ENCODE measurements at regions not wholly inside any gene's neighbourhood (a gene's known extent, or its start where the extent isn't known, plus 50 kb on each side); places are given as distances from the start of the nearest gene placed in this dataset.

GRCh38 chr3:13251166-13251903, 168.8 kb downstream of the NUP210 start:
- ChIA-PET RAD21 (ENCODE audit: unreplicated experiment) (no interaction called here), CTCF (interaction anchor here (0.6 to 0.9 kb wide), 2 partner anchors 49 to 1260 kb away, joined by 3 read pairs; no protein-coding TSS in a partner anchor), POLR2A (no interaction called here), SMC1A (ENCODE audit: uncharacterized antibody, unreplicated experiment) (no interaction called here)
- no peak overlapping the region for H3K27ac ChIP-seq (ENCODE audit: control insufficient read depth, insufficient read depth)
- ATAC-seq (no peak), DNase-seq (ENCODE audit: low read depth, low spot score) (no peak), FAIRE-seq (no peak)
- H3K9ac ChIP-seq (ENCODE audit: control insufficient read depth, insufficient read depth, low read length), result no peak overlapping the region
- H3K4me2 ChIP-seq (ENCODE audit: control insufficient read depth, insufficient read depth), result no peak overlapping the region
- H3K4me3 ChIP-seq, result no peak overlapping the region
- no peaks in the 10 kb centered on the region for H3K4me1 ChIP-seq (ENCODE audit: control insufficient read depth, insufficient read depth, low read length)
- no peaks in the 10 kb centered on the region for H3K79me2 ChIP-seq (ENCODE audit: control insufficient read depth, insufficient read depth, low read length)
- no peaks in the 10 kb centered on the region for H4K20me1 ChIP-seq (ENCODE audit: control insufficient read depth, insufficient read depth)
- H3K36me3 ChIP-seq (ENCODE audit: control insufficient read depth in 2 of 2, insufficient read depth in 2 of 2, low read length in 1 of 2), result no peaks in the 10 kb centered on the region
- H3K9me3 ChIP-seq (replicated peaks; ENCODE audit: control insufficient read depth, insufficient read depth, low read length), result no peaks in the 10 kb centered on the region
- H2AFZ ChIP-seq (ENCODE audit: control insufficient read depth, low read depth, low read length), result no peak overlapping the region
- BruUV-seq (replicated peaks), result no TSS peak
- intact Hi-C loops (cut with micrococcal nuclease; ENCODE audit: unreplicated experiment), result no loop called here
- 0% methylated on average over 4 of the region's 4 CpGs for WGBS (ENCODE audit: insufficient coverage, insufficient replicate concordance, low lambda C conversion rate, missing lambda C conversion rate)
- H3K27me3 ChIP-seq (replicated peaks in 1 of 2; ENCODE audit: control insufficient read depth in 2 of 2, insufficient read depth in 2 of 2, low read length in 1 of 2), result peaks cover 0 to 6% of the 10 kb centered on the region in 2 experiments; a peak in 3 of 4 replicates
- in situ Hi-C loops (cut with MboI), result no loop called here
- no peak for TF ChIP-seq TARDBP (IDR thresholded peaks at IDR 0.05; ENCODE audit: borderline replicate concordance)
- TF ChIP-seq ZNF24 (IDR thresholded peaks at IDR 0.05), result no peak
- TF ChIP-seq IRF3 (IDR thresholded peaks at IDR 0.05), result no peak
- TF ChIP-seq CREM (IDR thresholded peaks at IDR 0.05; ENCODE audit: low read depth), result no peak
- TF ChIP-seq, protein P1, sequence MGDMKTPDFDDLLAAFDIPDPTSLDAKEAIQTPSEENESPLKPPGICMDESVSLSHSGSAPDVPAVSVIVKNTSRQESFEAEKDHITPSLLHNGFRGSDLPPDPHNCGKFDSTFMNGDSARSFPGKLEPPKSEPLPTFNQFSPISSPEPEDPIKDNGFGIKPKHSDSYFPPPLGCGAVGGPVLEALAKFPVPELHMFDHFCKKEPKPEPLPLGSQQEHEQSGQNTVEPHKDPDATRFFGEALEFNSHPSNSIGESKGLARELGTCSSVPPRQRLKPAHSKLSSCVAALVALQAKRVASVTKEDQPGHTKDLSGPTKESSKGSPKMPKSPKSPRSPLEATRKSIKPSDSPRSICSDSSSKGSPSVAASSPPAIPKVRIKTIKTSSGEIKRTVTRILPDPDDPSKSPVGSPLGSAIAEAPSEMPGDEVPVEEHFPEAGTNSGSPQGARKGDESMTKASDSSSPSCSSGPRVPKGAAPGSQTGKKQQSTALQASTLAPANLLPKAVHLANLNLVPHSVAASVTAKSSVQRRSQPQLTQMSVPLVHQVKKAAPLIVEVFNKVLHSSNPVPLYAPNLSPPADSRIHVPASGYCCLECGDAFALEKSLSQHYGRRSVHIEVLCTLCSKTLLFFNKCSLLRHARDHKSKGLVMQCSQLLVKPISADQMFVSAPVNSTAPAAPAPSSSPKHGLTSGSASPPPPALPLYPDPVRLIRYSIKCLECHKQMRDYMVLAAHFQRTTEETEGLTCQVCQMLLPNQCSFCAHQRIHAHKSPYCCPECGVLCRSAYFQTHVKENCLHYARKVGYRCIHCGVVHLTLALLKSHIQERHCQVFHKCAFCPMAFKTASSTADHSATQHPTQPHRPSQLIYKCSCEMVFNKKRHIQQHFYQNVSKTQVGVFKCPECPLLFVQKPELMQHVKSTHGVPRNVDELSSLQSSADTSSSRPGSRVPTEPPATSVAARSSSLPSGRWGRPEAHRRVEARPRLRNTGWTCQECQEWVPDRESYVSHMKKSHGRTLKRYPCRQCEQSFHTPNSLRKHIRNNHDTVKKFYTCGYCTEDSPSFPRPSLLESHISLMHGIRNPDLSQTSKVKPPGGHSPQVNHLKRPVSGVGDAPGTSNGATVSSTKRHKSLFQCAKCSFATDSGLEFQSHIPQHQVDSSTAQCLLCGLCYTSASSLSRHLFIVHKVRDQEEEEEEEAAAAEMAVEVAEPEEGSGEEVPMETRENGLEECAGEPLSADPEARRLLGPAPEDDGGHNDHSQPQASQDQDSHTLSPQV (IDR thresholded peaks at IDR 0.05), result no peak
- TF ChIP-seq PAX5 (IDR thresholded peaks at IDR 0.05; ENCODE audit: borderline replicate concordance, low read depth, low read length), result no peak
- TF ChIP-seq BRCA1 (IDR thresholded peaks at IDR 0.05; ENCODE audit: low read depth, low read length), result no peak
- TF ChIP-seq IKZF2 (IDR thresholded peaks at IDR 0.05), result no peak
- no peak for TF ChIP-seq SP1 (IDR thresholded peaks at IDR 0.05; ENCODE audit: low read depth, low read length)
- no peak for TF ChIP-seq RELA (IDR thresholded peaks at IDR 0.05; ENCODE audit: borderline replicate concordance, partially characterized antibody)
- TF ChIP-seq FOXK2 (IDR thresholded peaks at IDR 0.05), result no peak
- TF ChIP-seq, protein P2, sequence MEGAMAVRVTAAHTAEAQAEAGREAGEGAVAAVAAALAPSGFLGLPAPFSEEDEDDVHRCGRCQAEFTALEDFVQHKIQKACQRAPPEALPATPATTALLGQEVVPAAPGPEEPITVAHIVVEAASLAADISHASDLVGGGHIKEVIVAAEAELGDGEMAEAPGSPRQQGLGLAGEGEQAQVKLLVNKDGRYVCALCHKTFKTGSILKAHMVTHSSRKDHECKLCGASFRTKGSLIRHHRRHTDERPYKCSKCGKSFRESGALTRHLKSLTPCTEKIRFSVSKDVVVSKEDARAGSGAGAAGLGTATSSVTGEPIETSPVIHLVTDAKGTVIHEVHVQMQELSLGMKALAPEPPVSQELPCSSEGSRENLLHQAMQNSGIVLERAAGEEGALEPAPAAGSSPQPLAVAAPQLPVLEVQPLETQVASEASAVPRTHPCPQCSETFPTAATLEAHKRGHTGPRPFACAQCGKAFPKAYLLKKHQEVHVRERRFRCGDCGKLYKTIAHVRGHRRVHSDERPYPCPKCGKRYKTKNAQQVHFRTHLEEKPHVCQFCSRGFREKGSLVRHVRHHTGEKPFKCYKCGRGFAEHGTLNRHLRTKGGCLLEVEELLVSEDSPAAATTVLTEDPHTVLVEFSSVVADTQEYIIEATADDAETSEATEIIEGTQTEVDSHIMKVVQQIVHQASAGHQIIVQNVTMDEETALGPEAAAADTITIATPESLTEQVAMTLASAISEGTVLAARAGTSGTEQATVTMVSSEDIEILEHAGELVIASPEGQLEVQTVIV (IDR thresholded peaks at IDR 0.05; ENCODE audit: borderline replicate concordance, partially characterized antibody), result no peak
- TF ChIP-seq RB1 (IDR thresholded peaks at IDR 0.05; ENCODE audit: borderline replicate concordance), result no peak
- TF ChIP-seq RAD21 (IDR thresholded peaks at IDR 0.05; ENCODE audit: insufficient read depth, low read depth, low read length), result no peak
- TF ChIP-seq NR2F1 (conservative IDR thresholded peaks at IDR 0.05), result no peak
- no peak for TF ChIP-seq JUND (IDR thresholded peaks at IDR 0.05; ENCODE audit: low read depth, low read length)
- no peak for TF ChIP-seq ZNF384 (IDR thresholded peaks at IDR 0.05; ENCODE audit: borderline replicate concordance, low read depth, low read length)
- no peak for TF ChIP-seq POLR2AphosphoS2 (IDR thresholded peaks at IDR 0.05; ENCODE audit: low read depth, low read length)
